ENCODE measurements at regions not wholly inside any gene's neighbourhood (a gene's known extent, or its start where the extent isn't known, plus 50 kb on each side); places are given as distances from the start of the nearest gene placed in this dataset.

DNA sequence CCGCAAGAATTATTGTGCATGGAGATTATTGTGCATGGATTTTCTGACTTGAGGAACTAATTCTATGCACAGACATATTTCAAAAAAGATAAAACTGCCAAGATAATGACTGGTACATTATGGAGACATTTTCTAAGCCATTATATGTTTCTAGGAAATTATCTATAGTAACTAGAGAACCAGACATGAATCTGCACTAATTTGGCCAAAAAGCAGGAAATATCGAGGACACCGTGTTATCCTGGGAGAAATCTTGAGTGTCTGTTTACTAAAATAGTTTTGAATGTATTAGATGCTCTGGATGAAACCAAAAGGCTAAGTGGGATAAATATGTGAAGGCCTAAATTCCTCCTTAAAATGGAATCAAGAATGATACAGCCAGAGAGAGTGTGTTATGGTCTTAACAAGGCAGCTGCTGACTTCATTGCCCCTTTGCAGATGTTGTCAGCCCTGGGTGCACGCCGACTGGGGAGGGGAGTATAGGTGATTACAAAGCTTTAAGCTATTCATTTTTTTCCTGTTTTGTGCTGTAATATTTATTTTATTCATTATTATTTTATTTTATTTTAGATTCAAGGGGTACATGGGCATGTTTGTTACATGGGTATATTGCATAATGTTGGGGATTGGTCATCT, 226.7 kb downstream of the UTP18 start:
- no peak for TF ChIP-seq MAX (IDR thresholded peaks at IDR 0.05; ENCODE audit: low read depth, low read length)
- no peak for TF ChIP-seq FOS (IDR thresholded peaks at IDR 0.05; ENCODE audit: borderline replicate concordance, extremely low read depth, insufficient read length)
- TF ChIP-seq POLR2AphosphoS2 (IDR thresholded peaks at IDR 0.05; ENCODE audit: low read depth, low read length) = no peak
- no peak for TF ChIP-seq BRCA1 (IDR thresholded peaks at IDR 0.05; ENCODE audit: low read depth, low read length)
- no peak for TF ChIP-seq SMC3 (IDR thresholded peaks at IDR 0.05; ENCODE audit: borderline replicate concordance, low read length)
- no peak for TF ChIP-seq TCF12 (IDR thresholded peaks at IDR 0.05; ENCODE audit: low read depth, low read length)
- no peak for TF ChIP-seq MEF2A (IDR thresholded peaks at IDR 0.05; ENCODE audit: insufficient read depth, low read depth, low read length)
- no peak for TF ChIP-seq USF2 (IDR thresholded peaks at IDR 0.05; ENCODE audit: borderline replicate concordance, low read depth, low read length)
- no peak for TF ChIP-seq EZH2 (IDR thresholded peaks at IDR 0.05; ENCODE audit: borderline replicate concordance, control insufficient read depth, low read depth, low read length)
- no peak for TF ChIP-seq ESRRA (IDR thresholded peaks at IDR 0.05; ENCODE audit: low read length)

Data from GM12878 (cell line).